GM19397 (cell line): ENCODE measurements at regions not wholly inside any gene's neighbourhood (a gene's known extent, or its start where the extent isn't known, plus 50 kb on each side); places are given as distances from the start of the nearest gene placed in this dataset.
"Not testable (repeated sequence)": the region's sequence is repeated elsewhere in the genome, so short reads cannot be mapped to it uniquely, and the experiment has no call there.

Source experiments
- ATAC-seq: cut with Tn5 transposase; IDR thresholded peaks from one replicate; pipeline ENCODE4 v1.9.1; 2021; ENCODE audit warnings: mild to moderate bottlenecking, moderate library complexity; ENCODE audit not compliant: unreplicated experiment

GRCh38 chr9:107805201-107805600, 315.6 kb upstream of the KLF4 start:
- ATAC-seq = no peak

GRCh38 chr9:107794259-107794658, 304.7 kb upstream of the KLF4 start:
- no peak for ATAC-seq

GRCh38 chr9:107793541-107793940, 304.0 kb upstream of the KLF4 start:
- no peak for ATAC-seq

- no peak for ATAC-seq
Observed at GRCh38 chr9:107792596-107792995, 303.0 kb upstream of the KLF4 start.

- ATAC-seq = no peak
Observed at GRCh38 chr9:107792006-107792405, 302.4 kb upstream of the KLF4 start.

GRCh38 chr9:107789001-107789700, 299.6 kb upstream of the KLF4 start:
- ATAC-seq = no peak

GRCh38 chr9:107786561-107786960, 297.0 kb upstream of the KLF4 start:
- ATAC-seq = no peak

GRCh38 chr9:107784235-107784958, 294.8 kb upstream of the KLF4 start:
- ATAC-seq = no peak

GRCh38 chr9:107782789-107783188, 293.2 kb upstream of the KLF4 start:
- no peak for ATAC-seq

- ATAC-seq = no peak
Observed at GRCh38 chr9:107782381-107782780, 292.8 kb upstream of the KLF4 start.

GRCh38 chr9:107780960-107781359, 291.4 kb upstream of the KLF4 start:
- ATAC-seq = no peak

GRCh38 chr9:107779731-107780130, 290.2 kb upstream of the KLF4 start:
- no peak for ATAC-seq

- ATAC-seq = no peak
Observed at GRCh38 chr9:107778661-107779060, 289.1 kb upstream of the KLF4 start.

- ATAC-seq = not testable (repeated sequence)
Observed at GRCh38 chr9:107774099-107774498, 284.5 kb upstream of the KLF4 start.

- no peak for ATAC-seq
Observed at GRCh38 chr9:107772988-107773387, 283.4 kb upstream of the KLF4 start.

GRCh38 chr9:107770716-107771115, 281.1 kb upstream of the KLF4 start:
- ATAC-seq = no peak

- no peak for ATAC-seq
Observed at GRCh38 chr9:107768224-107768623, 278.7 kb upstream of the KLF4 start.

- ATAC-seq = no peak
Observed at GRCh38 chr9:107767711-107768110, 278.1 kb upstream of the KLF4 start.

- not testable (repeated sequence) for ATAC-seq
Observed at GRCh38 chr9:107763469-107763868, 273.9 kb upstream of the KLF4 start.

GRCh38 chr9:107761307-107761706, 271.7 kb upstream of the KLF4 start:
- no peak for ATAC-seq

GRCh38 chr9:107760469-107761242, 271.1 kb upstream of the KLF4 start:
- no peak for ATAC-seq

- no peak for ATAC-seq
Observed at GRCh38 chr9:107759823-107760166, 270.2 kb upstream of the KLF4 start.
